A549 (cell line): ENCODE measurements at regions not wholly inside any gene's neighbourhood (a gene's known extent, or its start where the extent isn't known, plus 50 kb on each side); places are given as distances from the start of the nearest gene placed in this dataset.

Source experiments
- CHD2 ChIP-seq: fragments of 150-350 bp; IDR thresholded peaks from 2 replicates; pipeline ENCODE4 v1.6.1; 2014; ENCODE audit warnings: low read length; ENCODE audit not compliant: partially characterized antibody
- KDM1A ChIP-seq: fragments of 200-600 bp; sonication (generic); IDR thresholded peaks from 2 replicates; pipeline ENCODE4 v1.6.1; 2016; ENCODE audit warnings: low read depth, mild to moderate bottlenecking
- POLR2A ChIP-seq: IDR thresholded peaks from 2 replicates; pipeline ENCODE4 v1.6.1; 2012; ENCODE audit warnings: mild to moderate bottlenecking, low read length
- RFX5 ChIP-seq: fragments of 450-650 bp; IDR thresholded peaks from 2 replicates; pipeline ENCODE4 v1.7.1; 2014; ENCODE audit warnings: antibody characterized with exemption, mild to moderate bottlenecking, moderate library complexity
- TP53 ChIP-seq: fragments of 250-450 bp; sonication (Bioruptor Pico); IDR thresholded peaks from 2 replicates; pipeline ENCODE4 v1.5.0; 2021; ENCODE audit warnings: mild to moderate bottlenecking, moderate library complexity
- TF ChIP-seq, protein P1 (sequence below): fragments of >200 bp; sonication (Bioruptor Twin); formaldehyde crosslinking; IDR thresholded peaks from 3 replicates; pipeline ENCODE4 v1.5.1; 2016
- TF ChIP-seq, protein P2 (sequence below): fragments of 200-600 bp; sonication (generic); IDR thresholded peaks from 2 replicates; pipeline ENCODE4 v1.6.1; 2016; ENCODE audit warnings: antibody characterized with exemption, mild to moderate bottlenecking, moderate library complexity
- TF ChIP-seq, protein P3 (sequence below): IDR thresholded peaks from 2 replicates; pipeline ENCODE4 v1.6.1; 2012

- TF ChIP-seq, protein P1, sequence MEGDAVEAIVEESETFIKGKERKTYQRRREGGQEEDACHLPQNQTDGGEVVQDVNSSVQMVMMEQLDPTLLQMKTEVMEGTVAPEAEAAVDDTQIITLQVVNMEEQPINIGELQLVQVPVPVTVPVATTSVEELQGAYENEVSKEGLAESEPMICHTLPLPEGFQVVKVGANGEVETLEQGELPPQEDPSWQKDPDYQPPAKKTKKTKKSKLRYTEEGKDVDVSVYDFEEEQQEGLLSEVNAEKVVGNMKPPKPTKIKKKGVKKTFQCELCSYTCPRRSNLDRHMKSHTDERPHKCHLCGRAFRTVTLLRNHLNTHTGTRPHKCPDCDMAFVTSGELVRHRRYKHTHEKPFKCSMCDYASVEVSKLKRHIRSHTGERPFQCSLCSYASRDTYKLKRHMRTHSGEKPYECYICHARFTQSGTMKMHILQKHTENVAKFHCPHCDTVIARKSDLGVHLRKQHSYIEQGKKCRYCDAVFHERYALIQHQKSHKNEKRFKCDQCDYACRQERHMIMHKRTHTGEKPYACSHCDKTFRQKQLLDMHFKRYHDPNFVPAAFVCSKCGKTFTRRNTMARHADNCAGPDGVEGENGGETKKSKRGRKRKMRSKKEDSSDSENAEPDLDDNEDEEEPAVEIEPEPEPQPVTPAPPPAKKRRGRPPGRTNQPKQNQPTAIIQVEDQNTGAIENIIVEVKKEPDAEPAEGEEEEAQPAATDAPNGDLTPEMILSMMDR: no peak
- TF ChIP-seq POLR2A (no peak), RFX5 (no peak), TP53 (no peak), CHD2 (no peak), KDM1A (no peak)
- TF ChIP-seq, protein P2, sequence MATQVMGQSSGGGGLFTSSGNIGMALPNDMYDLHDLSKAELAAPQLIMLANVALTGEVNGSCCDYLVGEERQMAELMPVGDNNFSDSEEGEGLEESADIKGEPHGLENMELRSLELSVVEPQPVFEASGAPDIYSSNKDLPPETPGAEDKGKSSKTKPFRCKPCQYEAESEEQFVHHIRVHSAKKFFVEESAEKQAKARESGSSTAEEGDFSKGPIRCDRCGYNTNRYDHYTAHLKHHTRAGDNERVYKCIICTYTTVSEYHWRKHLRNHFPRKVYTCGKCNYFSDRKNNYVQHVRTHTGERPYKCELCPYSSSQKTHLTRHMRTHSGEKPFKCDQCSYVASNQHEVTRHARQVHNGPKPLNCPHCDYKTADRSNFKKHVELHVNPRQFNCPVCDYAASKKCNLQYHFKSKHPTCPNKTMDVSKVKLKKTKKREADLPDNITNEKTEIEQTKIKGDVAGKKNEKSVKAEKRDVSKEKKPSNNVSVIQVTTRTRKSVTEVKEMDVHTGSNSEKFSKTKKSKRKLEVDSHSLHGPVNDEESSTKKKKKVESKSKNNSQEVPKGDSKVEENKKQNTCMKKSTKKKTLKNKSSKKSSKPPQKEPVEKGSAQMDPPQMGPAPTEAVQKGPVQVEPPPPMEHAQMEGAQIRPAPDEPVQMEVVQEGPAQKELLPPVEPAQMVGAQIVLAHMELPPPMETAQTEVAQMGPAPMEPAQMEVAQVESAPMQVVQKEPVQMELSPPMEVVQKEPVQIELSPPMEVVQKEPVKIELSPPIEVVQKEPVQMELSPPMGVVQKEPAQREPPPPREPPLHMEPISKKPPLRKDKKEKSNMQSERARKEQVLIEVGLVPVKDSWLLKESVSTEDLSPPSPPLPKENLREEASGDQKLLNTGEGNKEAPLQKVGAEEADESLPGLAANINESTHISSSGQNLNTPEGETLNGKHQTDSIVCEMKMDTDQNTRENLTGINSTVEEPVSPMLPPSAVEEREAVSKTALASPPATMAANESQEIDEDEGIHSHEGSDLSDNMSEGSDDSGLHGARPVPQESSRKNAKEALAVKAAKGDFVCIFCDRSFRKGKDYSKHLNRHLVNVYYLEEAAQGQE: no peak
- TF ChIP-seq, protein P3, sequence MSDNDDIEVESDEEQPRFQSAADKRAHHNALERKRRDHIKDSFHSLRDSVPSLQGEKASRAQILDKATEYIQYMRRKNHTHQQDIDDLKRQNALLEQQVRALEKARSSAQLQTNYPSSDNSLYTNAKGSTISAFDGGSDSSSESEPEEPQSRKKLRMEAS: no peak
Measured at GRCh38 chr13:73674570-73674969, 459.6 kb downstream of the KLF12 start.
